Fibroblast of lung (primary cell): ENCODE measurements at regions not wholly inside any gene's neighbourhood (a gene's known extent, or its start where the extent isn't known, plus 50 kb on each side); places are given as distances from the start of the nearest gene placed in this dataset.

Experiments used
- DNase-seq, 2 donors: peaks; one replicate each; pipeline versions ENCODE4 v3.0.0 to v3.0.0-alpha.2; 2010; ENCODE audit warnings: low read depth in 2 of 2
- H2AFZ ChIP-seq: 2 replicates; pipeline ENCODE4 v1.5.1; 2012; ENCODE audit warnings: low read length, control low read depth, inconsistent platforms
- H3K27ac ChIP-seq: 2 replicates; pipeline ENCODE4 v1.5.1; 2011; ENCODE audit warnings: low read length, control low read depth; ENCODE audit not compliant: insufficient read depth
- H3K27me3 ChIP-seq: 2 replicates; pipeline ENCODE4 v1.5.1; 2011; ENCODE audit warnings: mild to moderate bottlenecking, low read length; ENCODE audit not compliant: control insufficient read depth, insufficient read depth
- H3K36me3 ChIP-seq: 2 replicates; pipeline ENCODE4 v1.5.1; 2011; ENCODE audit warnings: low read length; ENCODE audit not compliant: control insufficient read depth, insufficient read depth
- H3K4me1 ChIP-seq: 2 replicates; pipeline ENCODE4 v1.5.1; 2011; ENCODE audit warnings: low read length; ENCODE audit not compliant: control insufficient read depth, insufficient read depth; ENCODE audit errors: extremely low read depth
- H3K4me2 ChIP-seq: 2 replicates; pipeline ENCODE4 v1.5.1; 2011; ENCODE audit warnings: low read length, control low read depth; ENCODE audit not compliant: insufficient read depth; ENCODE audit errors: extremely low read depth
- H3K4me3 ChIP-seq, 4 experiments: fragments of 200-600 bp in 1 of 4; sonication (generic) in 1 of 4; replicated peaks in 1 of 4; 2 replicates each; pipeline ENCODE4 v1.5.1; 2011 to 2016; ENCODE audit warnings: low read length in 4 of 4, low read depth in 3 of 4, mild to moderate bottlenecking in 3 of 4, control low read depth in 2 of 4, inconsistent platforms in 1 of 4, mixed read lengths in 1 of 4; ENCODE audit not compliant: insufficient read depth in 1 of 4; ENCODE audit errors: control extremely low read depth in 1 of 4
- H3K79me2 ChIP-seq: 2 replicates; pipeline ENCODE4 v1.5.1; 2012; ENCODE audit warnings: mild to moderate bottlenecking, low read length, inconsistent platforms; ENCODE audit not compliant: control insufficient read depth, insufficient read depth
- H3K9ac ChIP-seq: 2 replicates; pipeline ENCODE4 v1.5.1; 2011; ENCODE audit warnings: mild to moderate bottlenecking, low read length, control low read depth; ENCODE audit not compliant: insufficient read depth
- H3K9me3 ChIP-seq: 2 replicates; pipeline ENCODE4 v1.5.1; 2012; ENCODE audit warnings: low read depth, low read length; ENCODE audit not compliant: control insufficient read depth, insufficient read depth
- H4K20me1 ChIP-seq: 2 replicates; pipeline ENCODE4 v1.5.1; 2011; ENCODE audit warnings: low read length; ENCODE audit not compliant: control insufficient read depth, insufficient read depth; ENCODE audit errors: extremely low read depth
- EZH2 ChIP-seq: IDR thresholded peaks from 2 replicates; pipeline ENCODE4 v1.5.1; 2012; ENCODE audit warnings: low read length, control low read depth, mild to moderate bottlenecking; ENCODE audit errors: missing control alignments
- TF ChIP-seq, protein P1 (sequence below), 2 donors: IDR thresholded peaks in 1 of 2; conservative IDR thresholded peaks in 1 of 2; 1 replicate in 1 of 2; 2 replicates in 1 of 2; pipeline ENCODE4 v1.5.1; 2011 to 2012; ENCODE audit warnings: low read length in 2 of 2, control low read depth in 1 of 2, inconsistent platforms in 1 of 2, low read depth in 1 of 2, mild to moderate bottlenecking in 1 of 2

DNA sequence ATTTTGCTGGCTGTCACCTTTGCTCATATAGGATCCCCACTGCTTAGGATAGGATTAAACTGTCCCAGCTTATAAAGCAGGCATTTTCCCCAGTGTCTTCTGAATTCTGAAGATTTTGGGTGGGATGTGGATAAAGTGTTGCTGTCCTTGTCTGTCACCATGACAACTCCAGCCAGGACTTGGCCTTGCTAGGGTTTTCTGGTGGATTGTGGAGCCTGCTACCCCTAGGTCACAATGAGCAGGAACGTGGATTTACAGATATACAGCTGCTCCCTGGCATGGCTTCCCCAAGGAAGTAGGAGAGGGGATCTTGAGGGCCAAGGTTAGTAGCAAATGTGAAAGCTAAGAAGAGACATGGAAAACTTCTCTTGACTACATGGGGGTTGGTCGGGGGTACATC, 220.7 kb downstream of the WDR11 start:
- Histone ChIP-seq H3K27me3 (no peaks in the 10 kb centered on the region), H2AFZ (no peak overlapping the region), H3K27ac (no peak overlapping the region), H3K36me3 (no peaks in the 10 kb centered on the region), H3K9ac (no peak overlapping the region), H3K4me2 (no peak overlapping the region), H3K4me1 (no peaks in the 10 kb centered on the region), H3K9me3 (no peaks in the 10 kb centered on the region), H3K4me3 (no peak overlapping the region), H3K79me2 (no peaks in the 10 kb centered on the region), H4K20me1 (no peaks in the 10 kb centered on the region)
- no peak for DNase-seq
- TF ChIP-seq EZH2, result no peak
- TF ChIP-seq, protein P1, sequence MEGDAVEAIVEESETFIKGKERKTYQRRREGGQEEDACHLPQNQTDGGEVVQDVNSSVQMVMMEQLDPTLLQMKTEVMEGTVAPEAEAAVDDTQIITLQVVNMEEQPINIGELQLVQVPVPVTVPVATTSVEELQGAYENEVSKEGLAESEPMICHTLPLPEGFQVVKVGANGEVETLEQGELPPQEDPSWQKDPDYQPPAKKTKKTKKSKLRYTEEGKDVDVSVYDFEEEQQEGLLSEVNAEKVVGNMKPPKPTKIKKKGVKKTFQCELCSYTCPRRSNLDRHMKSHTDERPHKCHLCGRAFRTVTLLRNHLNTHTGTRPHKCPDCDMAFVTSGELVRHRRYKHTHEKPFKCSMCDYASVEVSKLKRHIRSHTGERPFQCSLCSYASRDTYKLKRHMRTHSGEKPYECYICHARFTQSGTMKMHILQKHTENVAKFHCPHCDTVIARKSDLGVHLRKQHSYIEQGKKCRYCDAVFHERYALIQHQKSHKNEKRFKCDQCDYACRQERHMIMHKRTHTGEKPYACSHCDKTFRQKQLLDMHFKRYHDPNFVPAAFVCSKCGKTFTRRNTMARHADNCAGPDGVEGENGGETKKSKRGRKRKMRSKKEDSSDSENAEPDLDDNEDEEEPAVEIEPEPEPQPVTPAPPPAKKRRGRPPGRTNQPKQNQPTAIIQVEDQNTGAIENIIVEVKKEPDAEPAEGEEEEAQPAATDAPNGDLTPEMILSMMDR (conservative IDR thresholded peaks at IDR 0.05 in 1 of 2, IDR thresholded peaks at IDR 0.05 in 1 of 2; ENCODE audit: low read depth in 1 of 2, low read length in 2 of 2), result no peak

DNA sequence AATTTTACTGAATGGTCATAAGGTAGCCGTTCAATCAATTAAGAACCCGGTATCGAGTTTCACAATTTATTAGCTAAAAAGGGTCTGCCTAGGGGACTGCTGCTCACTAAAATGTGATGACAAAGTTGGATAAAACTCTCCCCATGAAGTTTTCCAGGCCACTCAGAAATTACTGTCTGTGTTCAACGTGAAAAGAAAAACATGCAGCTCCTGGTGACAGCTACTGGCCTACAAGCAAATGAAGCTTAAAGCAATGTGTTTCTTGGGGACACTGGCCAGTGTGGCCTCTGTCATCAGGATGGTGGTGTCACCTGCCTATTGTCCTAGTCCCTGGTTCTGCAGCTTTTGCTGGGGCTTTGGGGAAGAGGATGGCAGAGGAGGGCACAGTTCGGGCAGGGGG, 222.6 kb downstream of the WDR11 start:
- no peaks in the 10 kb centered on the region for H3K27me3 ChIP-seq
- no peak overlapping the region for H3K9ac ChIP-seq
- TF ChIP-seq, protein P1 (conservative IDR thresholded peaks at IDR 0.05 in 1 of 2, IDR thresholded peaks at IDR 0.05 in 1 of 2; ENCODE audit: low read depth in 1 of 2, low read length in 2 of 2), result no peak
- no peak for TF ChIP-seq EZH2
- no peaks in the 10 kb centered on the region for H3K4me1 ChIP-seq
- H3K79me2 ChIP-seq, result no peaks in the 10 kb centered on the region
- no peak overlapping the region for H3K4me2 ChIP-seq
- H3K36me3 ChIP-seq, result no peaks in the 10 kb centered on the region
- no peak for DNase-seq
- no peak overlapping the region for H3K27ac ChIP-seq
- H3K4me3 ChIP-seq, result no peak overlapping the region
- no peak overlapping the region for H2AFZ ChIP-seq
- H3K9me3 ChIP-seq, result no peaks in the 10 kb centered on the region
- no peaks in the 10 kb centered on the region for H4K20me1 ChIP-seq

DNA sequence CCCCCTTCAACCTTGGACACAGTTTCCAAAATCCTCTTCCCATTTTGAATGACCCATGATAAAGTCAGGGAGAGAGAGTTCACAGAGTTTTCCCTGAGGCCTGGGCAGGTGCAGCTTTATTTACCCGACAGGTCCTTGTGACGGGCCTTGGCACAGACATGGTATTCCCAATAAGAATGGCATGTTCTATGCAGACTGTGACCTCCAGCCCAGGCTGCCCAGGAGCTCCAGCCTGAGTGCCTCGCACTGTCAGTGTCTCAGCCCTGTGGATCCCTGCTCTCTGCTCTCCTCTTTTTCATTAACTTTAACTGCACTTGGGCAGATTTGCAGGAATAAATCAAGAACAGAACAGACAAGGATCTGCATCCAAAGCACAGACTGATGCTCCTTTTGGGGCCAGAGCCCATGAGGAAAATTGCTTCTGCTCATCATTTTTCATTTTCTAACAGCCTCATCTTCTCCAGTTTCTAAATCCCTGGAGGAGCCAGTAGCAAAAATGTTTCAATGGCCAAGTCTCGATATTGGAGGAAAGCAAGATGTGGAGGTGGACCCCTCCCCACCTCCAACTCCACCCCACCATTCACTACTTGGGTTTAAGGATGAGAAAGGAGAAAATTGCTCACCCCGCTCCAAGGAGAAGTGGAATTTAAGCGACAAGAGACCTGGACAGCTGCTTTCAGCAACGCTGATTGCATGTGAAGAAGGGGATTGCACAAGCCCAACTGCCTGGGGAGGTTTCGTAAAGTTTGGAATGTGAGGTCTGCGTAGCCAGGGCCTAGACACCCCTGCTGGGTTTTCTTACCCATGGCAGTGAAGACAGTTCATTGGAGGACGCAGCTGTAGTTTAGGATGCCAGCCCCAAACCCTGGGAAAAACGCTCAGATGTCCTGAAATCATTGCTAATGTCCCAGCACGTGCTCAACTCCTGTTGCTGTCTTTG, 225.9 kb downstream of the WDR11 start:
- DNase-seq, result peak in 1 of 2 donors; percentile 31
- H3K27ac ChIP-seq, result no peak overlapping the region
- H3K4me2 ChIP-seq, result no peak overlapping the region
- H3K36me3 ChIP-seq, result no peaks in the 10 kb centered on the region
- no peak overlapping the region for H3K4me3 ChIP-seq
- H3K27me3 ChIP-seq, result no peaks in the 10 kb centered on the region
- no peaks in the 10 kb centered on the region for H3K9me3 ChIP-seq
- no peak overlapping the region for H2AFZ ChIP-seq
- TF ChIP-seq, protein P1 (conservative IDR thresholded peaks at IDR 0.05 in 1 of 2, IDR thresholded peaks at IDR 0.05 in 1 of 2; ENCODE audit: low read depth in 1 of 2, low read length in 2 of 2), result no peak
- no peak for TF ChIP-seq EZH2
- no peaks in the 10 kb centered on the region for H3K79me2 ChIP-seq
- H3K4me1 ChIP-seq, result no peaks in the 10 kb centered on the region
- H3K9ac ChIP-seq, result no peak overlapping the region
- H4K20me1 ChIP-seq, result no peaks in the 10 kb centered on the region
